Keratinocyte (primary cell): ENCODE measurements at regions not wholly inside any gene's neighbourhood (a gene's known extent, or its start where the extent isn't known, plus 50 kb on each side); places are given as distances from the start of the nearest gene placed in this dataset.

Experiments used
- DNase-seq: peaks from one replicate; pipeline ENCODE4 v3.0.0-alpha.2; 2011; ENCODE audit warnings: low read depth, missing footprints, low spot score
- FAIRE-seq: peaks from 2 replicates; lab custom pipeline; 2011; peaks lifted over from hg19 to GRCh38; lab: Jason Lieb, UNC
- H2AFZ ChIP-seq: 2 replicates; pipeline ENCODE4 v1.6.0; 2012; ENCODE audit warnings: low read length, control low read depth, inconsistent platforms; ENCODE audit not compliant: control insufficient read depth
- H3K27ac ChIP-seq: 2 replicates; pipeline ENCODE4 v1.5.1; 2011; ENCODE audit warnings: low read length; ENCODE audit not compliant: control insufficient read depth, insufficient read depth
- H3K27me3 ChIP-seq: 3 replicates; pipeline ENCODE4 v1.6.0; 2011; ENCODE audit warnings: low read length; ENCODE audit not compliant: control insufficient read depth, insufficient read depth; ENCODE audit errors: extremely low read depth
- H3K36me3 ChIP-seq, 2 experiments: 2 replicates in 1 of 2; 3 replicates in 1 of 2; pipeline ENCODE4 v1.5.1; 2011; ENCODE audit warnings: low read length in 2 of 2, mild to moderate bottlenecking in 1 of 2; ENCODE audit not compliant: control insufficient read depth in 2 of 2, insufficient read depth in 2 of 2; ENCODE audit errors: extremely low read depth in 1 of 2
- H3K4me1 ChIP-seq: 3 replicates; pipeline ENCODE4 v1.5.1; 2011; ENCODE audit warnings: low read length; ENCODE audit not compliant: control insufficient read depth, insufficient read depth; ENCODE audit errors: extremely low read depth
- H3K4me2 ChIP-seq: 3 replicates; pipeline ENCODE4 v1.6.0; 2011; ENCODE audit warnings: low read depth, low read length; ENCODE audit not compliant: control insufficient read depth, insufficient read depth; ENCODE audit errors: extremely low read depth
- H3K4me3 ChIP-seq, 3 experiments: fragments of 200-600 bp in 1 of 3; sonication (generic) in 1 of 3; 2 replicates in 2 of 3; 3 replicates in 1 of 3; pipeline ENCODE4 v1.5.1; 2011 to 2016; ENCODE audit warnings: low read length in 3 of 3, mild to moderate bottlenecking in 3 of 3, control low read depth in 2 of 3, inconsistent platforms in 1 of 3, low read depth in 1 of 3, mixed read lengths in 1 of 3, mixed run types in 1 of 3, moderate library complexity in 1 of 3; ENCODE audit not compliant: control insufficient read depth in 2 of 3, insufficient read depth in 2 of 3; ENCODE audit errors: extremely low read depth in 1 of 3
- H3K79me2 ChIP-seq: 2 replicates; pipeline ENCODE4 v1.6.0; 2012; ENCODE audit warnings: low read length; ENCODE audit not compliant: control insufficient read depth, insufficient read depth
- H3K9ac ChIP-seq: 3 replicates; pipeline ENCODE4 v1.6.0; 2011; ENCODE audit warnings: low read length; ENCODE audit not compliant: control insufficient read depth, insufficient read depth; ENCODE audit errors: extremely low read depth
- H3K9me1 ChIP-seq: 3 replicates; pipeline ENCODE4 v1.6.0; 2011; ENCODE audit warnings: low read length; ENCODE audit not compliant: control insufficient read depth, insufficient read depth; ENCODE audit errors: extremely low read depth
- H3K9me3 ChIP-seq: 2 replicates; pipeline ENCODE4 v1.5.1; 2012; ENCODE audit warnings: low read depth, low read length; ENCODE audit not compliant: control insufficient read depth
- H4K20me1 ChIP-seq: 3 replicates; pipeline ENCODE4 v1.6.0; 2011; ENCODE audit warnings: low read length; ENCODE audit not compliant: control insufficient read depth, insufficient read depth; ENCODE audit errors: extremely low read depth
- EZH2 ChIP-seq: IDR thresholded peaks from one replicate; pipeline ENCODE4 v1.6.1; 2012; ENCODE audit warnings: inconsistent platforms, mild to moderate bottlenecking, low read length, moderate library complexity
- dilution Hi-C: fragments of 300-500 bp; cut with MboI; formaldehyde crosslinking; loops from one replicate; pipeline ENCODE4 v1.7.0; 2020; ENCODE audit warnings: low sequenced_read_pairs; ENCODE audit not compliant: extremely low pct_ligation_motif_present
- TF ChIP-seq, protein P1 (sequence below), 3 experiments: IDR thresholded peaks in 1 of 3; conservative IDR thresholded peaks in 1 of 3; optimal IDR thresholded peaks in 1 of 3; 2 replicates in 2 of 3; 3 replicates in 1 of 3; pipeline versions ENCODE3 to v1.5.1; 2011; ENCODE audit warnings: low read length in 3 of 3, mild to moderate bottlenecking in 3 of 3, moderate library complexity in 2 of 3, control low read depth in 1 of 3, inconsistent platforms in 1 of 3; ENCODE audit not compliant: insufficient read depth in 2 of 3; ENCODE audit errors: extremely low read depth in 1 of 3

DNA sequence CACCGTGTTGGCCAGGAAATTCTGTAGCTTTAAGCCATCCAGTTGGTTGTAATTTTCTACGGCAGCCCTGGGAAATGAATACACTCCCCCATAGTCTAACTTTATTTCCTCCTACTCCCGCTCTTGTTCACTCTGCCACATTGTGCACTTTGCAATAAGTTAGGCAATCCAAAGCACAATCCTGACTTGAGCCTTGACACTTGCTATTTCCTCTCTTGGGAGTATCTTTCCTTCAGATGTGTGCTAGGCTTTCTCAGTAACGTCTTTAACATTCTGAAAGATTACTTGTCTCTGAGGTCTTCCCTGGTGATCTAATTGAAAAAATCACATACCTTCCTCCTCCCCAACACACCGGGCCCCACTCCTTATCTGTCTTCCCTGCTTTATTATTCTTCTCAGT, 65.9 kb upstream of the RAB27B start:
- dilution Hi-C loops: no loop called here
- H3K4me1 ChIP-seq: no peaks in the 10 kb centered on the region
- no peaks in the 10 kb centered on the region for H4K20me1 ChIP-seq
- no peaks in the 10 kb centered on the region for H3K79me2 ChIP-seq
- H3K36me3 ChIP-seq: no peaks in the 10 kb centered on the region
- H3K4me2 ChIP-seq: no peak overlapping the region
- no peak overlapping the region for H3K27ac ChIP-seq
- no peak overlapping the region for H3K4me3 ChIP-seq
- DNase-seq (no peak), FAIRE-seq (no peak)
- H3K9ac ChIP-seq: no peak overlapping the region
- H3K9me3 ChIP-seq: no peaks in the 10 kb centered on the region
- no peaks in the 10 kb centered on the region for H3K9me1 ChIP-seq
- TF ChIP-seq, protein P1, sequence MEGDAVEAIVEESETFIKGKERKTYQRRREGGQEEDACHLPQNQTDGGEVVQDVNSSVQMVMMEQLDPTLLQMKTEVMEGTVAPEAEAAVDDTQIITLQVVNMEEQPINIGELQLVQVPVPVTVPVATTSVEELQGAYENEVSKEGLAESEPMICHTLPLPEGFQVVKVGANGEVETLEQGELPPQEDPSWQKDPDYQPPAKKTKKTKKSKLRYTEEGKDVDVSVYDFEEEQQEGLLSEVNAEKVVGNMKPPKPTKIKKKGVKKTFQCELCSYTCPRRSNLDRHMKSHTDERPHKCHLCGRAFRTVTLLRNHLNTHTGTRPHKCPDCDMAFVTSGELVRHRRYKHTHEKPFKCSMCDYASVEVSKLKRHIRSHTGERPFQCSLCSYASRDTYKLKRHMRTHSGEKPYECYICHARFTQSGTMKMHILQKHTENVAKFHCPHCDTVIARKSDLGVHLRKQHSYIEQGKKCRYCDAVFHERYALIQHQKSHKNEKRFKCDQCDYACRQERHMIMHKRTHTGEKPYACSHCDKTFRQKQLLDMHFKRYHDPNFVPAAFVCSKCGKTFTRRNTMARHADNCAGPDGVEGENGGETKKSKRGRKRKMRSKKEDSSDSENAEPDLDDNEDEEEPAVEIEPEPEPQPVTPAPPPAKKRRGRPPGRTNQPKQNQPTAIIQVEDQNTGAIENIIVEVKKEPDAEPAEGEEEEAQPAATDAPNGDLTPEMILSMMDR (optimal IDR thresholded peaks at IDR 0.05 in 1 of 3, IDR thresholded peaks at IDR 0.05 in 1 of 3, conservative IDR thresholded peaks at IDR 0.05 in 1 of 3; ENCODE audit: extremely low read depth in 1 of 3, insufficient read depth in 2 of 3, low read length in 3 of 3): no peak
- no peak for TF ChIP-seq EZH2
- H2AFZ ChIP-seq: no peak overlapping the region
- H3K27me3 ChIP-seq: no peaks in the 10 kb centered on the region

DNA sequence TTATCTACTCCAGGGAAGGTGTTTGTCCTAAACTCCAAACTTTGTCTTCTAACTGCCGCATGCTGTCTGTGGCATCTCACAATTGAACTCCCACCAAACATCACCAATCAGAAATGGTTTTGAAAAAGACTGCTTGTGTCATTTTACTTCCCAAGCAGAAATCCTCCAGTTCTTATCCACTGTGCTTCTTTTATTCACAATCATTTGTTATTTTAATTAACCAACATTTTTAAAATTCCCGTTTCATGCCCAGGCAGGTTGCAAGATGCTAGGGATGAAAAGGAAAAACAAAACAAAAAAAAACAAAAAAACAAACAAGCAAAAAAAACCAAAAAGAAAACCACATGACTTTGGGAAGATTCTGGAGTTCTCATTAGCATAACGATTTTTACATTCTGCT, 63.5 kb upstream of the RAB27B start:
- H3K27ac ChIP-seq: no peak overlapping the region
- FAIRE-seq: no peak
- dilution Hi-C loops: no loop called here

More for the DNA sequence above, 63.5 kb upstream of the RAB27B start:
- Histone ChIP-seq H3K4me3 (no peak overlapping the region), H3K9me3 (no peaks in the 10 kb centered on the region), H3K9me1 (no peaks in the 10 kb centered on the region), H3K4me1 (no peaks in the 10 kb centered on the region), H3K79me2 (no peaks in the 10 kb centered on the region), H3K36me3 (no peaks in the 10 kb centered on the region), H4K20me1 (no peaks in the 10 kb centered on the region), H3K9ac (no peak overlapping the region), H2AFZ (no peak overlapping the region), H3K4me2 (no peak overlapping the region), H3K27me3 (no peaks in the 10 kb centered on the region)
- no peak for TF ChIP-seq EZH2
- TF ChIP-seq, protein P1 (optimal IDR thresholded peaks at IDR 0.05 in 1 of 3, IDR thresholded peaks at IDR 0.05 in 1 of 3, conservative IDR thresholded peaks at IDR 0.05 in 1 of 3; ENCODE audit: extremely low read depth in 1 of 3, insufficient read depth in 2 of 3, low read length in 3 of 3): no peak
- no peak for DNase-seq
